IPS-20b (cell line): ENCODE measurements at regions not wholly inside any gene's neighbourhood (a gene's known extent, or its start where the extent isn't known, plus 50 kb on each side); places are given as distances from the start of the nearest gene placed in this dataset.

Source experiments
- H3K27ac ChIP-seq: one replicate; pipeline ENCODE4 v1.5.1; 2013; ENCODE audit warnings: low read length
- H3K27me3 ChIP-seq: 2 replicates; pipeline ENCODE4 v1.6.1; 2013; ENCODE audit warnings: mild to moderate bottlenecking, low read length, inconsistent platforms; ENCODE audit not compliant: insufficient read depth
- H3K36me3 ChIP-seq: 2 replicates; pipeline ENCODE4 v1.6.1; 2013; ENCODE audit warnings: low read depth, mild to moderate bottlenecking, inconsistent platforms, low read length, moderate library complexity; ENCODE audit not compliant: insufficient read depth
- H3K4me1 ChIP-seq: 2 replicates; pipeline ENCODE4 v1.6.1; 2013; ENCODE audit warnings: mild to moderate bottlenecking, control low read depth, inconsistent platforms, low read length, moderate library complexity; ENCODE audit not compliant: insufficient read depth
- H3K4me3 ChIP-seq: 2 replicates; pipeline ENCODE4 v1.5.1; 2013; ENCODE audit warnings: mild to moderate bottlenecking, low read length, inconsistent platforms
- H3K9ac ChIP-seq: 2 replicates; pipeline ENCODE4 v1.6.1; 2013; ENCODE audit warnings: low read depth, mild to moderate bottlenecking, inconsistent platforms, low read length, moderate library complexity
- H3K9me3 ChIP-seq: 2 replicates; pipeline ENCODE4 v1.6.1; 2013; ENCODE audit warnings: mild to moderate bottlenecking, low read depth, low read length, inconsistent platforms; ENCODE audit not compliant: insufficient read depth

DNA sequence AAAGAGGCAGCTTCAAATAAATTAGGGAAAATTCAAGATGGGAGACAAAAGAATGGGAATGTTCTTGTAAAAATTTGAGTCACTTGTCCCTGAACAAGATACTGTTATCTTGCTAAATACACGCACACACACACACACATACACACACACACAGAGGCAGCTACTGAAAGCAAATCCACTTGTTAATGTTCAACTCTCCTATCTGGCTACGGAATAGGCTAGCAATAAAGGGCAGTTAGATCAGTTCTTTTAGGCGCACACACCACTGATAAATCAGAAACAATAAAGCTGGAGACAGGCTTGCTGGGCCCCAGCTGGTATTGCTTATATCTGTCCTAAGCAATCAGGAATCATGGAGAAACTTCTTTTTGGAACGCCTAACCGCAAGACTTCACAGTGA lies 461.6 kb downstream of the BCL11A start:
- no peak overlapping the region for H3K4me3 ChIP-seq
- H3K27me3 ChIP-seq, result no peaks in the 10 kb centered on the region; the same call in 1 of the 2 replicates
- H3K4me1 ChIP-seq, result peaks cover 12% of the 10 kb centered on the region; the same call in 1 of the 2 replicates
- no peak overlapping the region for H3K9ac ChIP-seq
- H3K27ac ChIP-seq, result no peak overlapping the region
- no peaks in the 10 kb centered on the region for H3K36me3 ChIP-seq
- H3K9me3 ChIP-seq, result no peaks in the 10 kb centered on the region

DNA sequence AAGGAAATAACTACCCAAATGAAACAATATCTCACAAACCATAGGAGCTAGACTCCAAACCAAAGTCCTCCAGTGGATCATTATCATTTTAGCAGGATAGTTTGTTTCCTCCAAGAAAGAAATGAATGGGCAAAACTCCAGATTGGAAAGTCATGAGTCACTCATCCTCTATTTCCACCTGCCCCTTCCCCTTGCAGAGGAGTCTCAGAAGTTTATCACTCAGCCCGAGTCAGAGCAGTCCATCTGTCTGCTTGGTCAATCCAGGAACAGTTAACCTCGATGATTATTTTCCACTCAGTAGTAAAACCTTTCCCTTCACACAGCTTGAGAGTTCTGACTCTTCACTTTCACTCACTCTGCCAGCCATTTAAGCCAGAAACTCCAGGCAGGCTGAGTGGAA lies 462.2 kb downstream of the BCL11A start:
- Histone ChIP-seq H3K36me3 (no peaks in the 10 kb centered on the region), H3K9me3 (no peaks in the 10 kb centered on the region), H3K4me1 (peaks cover 12% of the 10 kb centered on the region; the same call in 1 of the 2 replicates), H3K27me3 (no peaks in the 10 kb centered on the region; the same call in 1 of the 2 replicates), H3K4me3 (no peak overlapping the region), H3K27ac (no peak overlapping the region), H3K9ac (no peak overlapping the region)

DNA sequence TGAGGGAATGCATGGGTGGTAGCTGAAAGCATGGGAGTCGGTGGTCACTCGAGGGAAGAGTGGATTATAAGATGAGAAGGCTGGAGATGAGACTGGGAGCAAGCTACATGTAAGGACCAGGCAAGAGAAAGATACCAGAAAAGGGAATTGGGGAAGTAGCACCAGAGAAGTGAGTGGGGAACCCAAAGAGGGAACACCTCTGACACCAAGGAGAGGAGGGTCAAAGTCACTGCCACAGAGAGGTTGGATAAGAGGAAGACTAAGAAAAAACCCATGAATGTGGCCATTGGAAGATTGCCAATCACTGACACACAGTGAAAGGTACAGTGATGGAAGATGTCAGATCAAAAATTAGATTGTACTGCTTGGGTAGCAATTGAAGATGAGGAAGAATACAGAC lies 473.9 kb downstream of the BCL11A start:
- no peak overlapping the region for H3K9ac ChIP-seq
- H3K27me3 ChIP-seq, result no peaks in the 10 kb centered on the region
- H3K27ac ChIP-seq, result no peak overlapping the region
- no peaks in the 10 kb centered on the region for H3K9me3 ChIP-seq
- no peaks in the 10 kb centered on the region for H3K36me3 ChIP-seq
- no peaks in the 10 kb centered on the region for H3K4me1 ChIP-seq
- no peak overlapping the region for H3K4me3 ChIP-seq

DNA sequence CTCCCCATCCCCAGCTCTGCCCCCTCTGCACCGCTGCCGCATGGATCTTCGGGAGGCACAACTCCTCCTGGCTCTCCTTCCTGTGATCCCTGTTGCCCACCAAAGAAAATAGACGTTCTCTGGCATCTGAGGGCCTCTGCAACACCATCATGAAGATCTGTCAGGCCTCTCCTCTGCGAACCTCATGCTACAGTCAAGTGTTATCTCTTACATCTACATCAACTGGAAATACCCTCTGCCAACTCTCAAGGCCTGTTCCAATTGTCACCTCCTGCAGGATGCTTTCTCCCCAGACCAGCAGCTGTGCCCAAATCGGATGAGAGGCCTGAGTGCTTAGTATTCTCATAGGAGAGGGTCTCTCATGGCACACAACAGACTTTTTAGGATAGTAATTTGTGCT lies 478.4 kb downstream of the BCL11A start:
- Histone ChIP-seq H3K36me3 (no peaks in the 10 kb centered on the region), H3K9ac (no peak overlapping the region), H3K4me1 (peaks cover 4% of the 10 kb centered on the region; the same call in 1 of the 2 replicates), H3K27ac (no peak overlapping the region), H3K27me3 (no peaks in the 10 kb centered on the region), H3K4me3 (no peak overlapping the region), H3K9me3 (no peaks in the 10 kb centered on the region)

DNA sequence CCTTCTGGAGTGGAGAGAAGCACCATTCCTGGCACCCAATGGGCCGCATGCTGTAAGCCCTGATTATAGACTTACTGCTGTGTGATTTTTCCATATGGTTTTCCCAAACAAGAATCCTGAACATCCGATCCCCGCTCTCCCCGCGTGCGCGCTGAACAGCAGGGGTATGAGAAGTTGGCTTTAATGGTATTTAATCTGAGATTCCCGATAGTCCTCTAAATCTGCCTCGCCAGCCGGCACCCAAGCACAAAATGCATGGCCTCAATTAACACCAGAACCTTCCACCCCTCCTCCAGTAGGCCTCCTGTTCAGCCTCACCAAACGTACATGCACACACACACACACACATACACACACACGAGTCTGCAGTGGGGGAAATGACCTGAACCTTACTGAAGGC lies 480.3 kb downstream of the BCL11A start:
- Histone ChIP-seq H3K4me3 (no peak overlapping the region), H3K27ac (no peak overlapping the region), H3K9me3 (no peaks in the 10 kb centered on the region), H3K27me3 (no peaks in the 10 kb centered on the region), H3K9ac (no peak overlapping the region), H3K36me3 (no peaks in the 10 kb centered on the region), H3K4me1 (peaks cover 4% of the 10 kb centered on the region; the same call in 1 of the 2 replicates)

DNA sequence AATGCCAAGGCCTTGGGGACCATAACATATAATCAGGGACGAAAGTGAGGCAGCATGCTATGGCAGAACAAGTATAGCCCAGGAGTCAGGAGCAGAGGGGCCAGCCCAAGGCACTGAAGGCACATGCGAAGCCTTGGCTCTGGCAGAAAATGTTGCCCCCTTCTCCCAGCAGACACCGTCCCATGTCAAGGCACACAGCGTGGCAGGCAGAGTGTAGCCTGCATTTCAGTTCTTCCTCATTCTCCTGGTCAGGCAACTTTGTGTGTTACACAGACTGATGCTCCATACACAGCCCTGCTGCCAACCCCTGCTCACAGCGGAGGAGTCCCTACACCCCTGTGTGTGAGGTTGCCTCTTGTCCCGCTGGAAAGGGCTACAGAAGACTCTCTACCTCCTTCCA lies 480.8 kb downstream of the BCL11A start:
- Histone ChIP-seq H3K27ac (no peak overlapping the region), H3K4me1 (peaks cover 4% of the 10 kb centered on the region; the same call in 1 of the 2 replicates), H3K9ac (no peak overlapping the region), H3K9me3 (no peaks in the 10 kb centered on the region), H3K27me3 (no peaks in the 10 kb centered on the region), H3K4me3 (no peak overlapping the region), H3K36me3 (no peaks in the 10 kb centered on the region)

DNA sequence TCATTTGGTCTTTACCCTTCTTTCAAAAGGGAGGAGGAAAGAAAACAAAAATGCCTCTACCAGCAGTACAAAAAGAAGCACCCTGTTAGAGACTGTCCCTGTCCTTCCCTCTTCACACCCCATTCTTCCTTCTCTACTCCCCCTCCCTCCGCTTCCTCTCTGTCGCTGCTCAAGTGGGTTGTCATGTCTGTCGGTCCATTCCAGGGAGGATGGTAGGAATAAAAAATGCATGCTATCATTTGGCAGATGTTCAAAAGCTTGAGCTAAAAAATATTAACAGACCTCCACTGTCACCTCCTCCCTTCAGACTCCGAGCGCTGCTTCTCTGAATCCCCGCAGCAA lies 482.0 kb downstream of the BCL11A start:
- Histone ChIP-seq H3K4me1 (peaks cover 4% of the 10 kb centered on the region; the same call in 1 of the 2 replicates), H3K9me3 (no peaks in the 10 kb centered on the region), H3K27me3 (no peaks in the 10 kb centered on the region), H3K36me3 (no peaks in the 10 kb centered on the region), H3K4me3 (no peak overlapping the region), H3K27ac (no peak overlapping the region), H3K9ac (no peak overlapping the region)

DNA sequence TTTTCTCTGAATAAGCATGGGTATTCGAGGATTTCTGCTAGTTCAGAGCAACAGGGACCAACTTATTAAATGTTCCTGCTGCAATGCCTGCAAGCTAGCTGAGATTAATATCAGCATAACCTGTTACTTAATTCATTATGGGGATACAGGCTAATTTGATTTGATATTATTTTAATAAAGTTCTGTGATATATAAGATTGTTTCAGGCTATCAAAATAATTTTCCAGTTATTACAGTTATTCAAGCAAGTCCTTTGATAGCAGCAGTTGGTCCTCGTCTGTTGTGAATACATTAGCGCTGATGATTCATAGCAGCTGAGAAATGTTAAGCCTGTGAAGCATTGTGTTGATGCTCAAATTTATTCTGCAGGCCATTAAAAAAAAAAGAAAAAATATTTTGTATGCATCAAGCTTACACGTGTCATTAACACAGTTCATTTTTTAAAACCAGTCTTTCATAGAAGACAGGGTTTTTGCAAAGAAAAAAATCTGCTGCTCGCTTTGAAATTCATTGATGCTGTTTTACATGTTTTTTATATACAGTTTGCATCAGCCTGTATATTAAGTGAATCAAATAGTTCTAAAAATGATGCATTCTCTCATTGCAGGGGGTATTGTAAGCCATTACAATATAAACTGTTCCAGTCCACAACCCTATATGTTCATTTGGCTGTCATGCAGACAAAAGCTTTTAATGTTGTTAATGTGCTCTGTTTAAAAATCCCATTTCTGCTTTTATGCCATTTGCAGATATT lies 482.5 kb downstream of the BCL11A start:
- H3K27ac ChIP-seq, result no peak overlapping the region
- no peaks in the 10 kb centered on the region for H3K9me3 ChIP-seq
- H3K9ac ChIP-seq, result no peak overlapping the region
- H3K4me3 ChIP-seq, result no peak overlapping the region
- H3K4me1 ChIP-seq, result peaks cover 4% of the 10 kb centered on the region; the same call in 1 of the 2 replicates
- H3K27me3 ChIP-seq, result no peaks in the 10 kb centered on the region
- no peaks in the 10 kb centered on the region for H3K36me3 ChIP-seq

DNA sequence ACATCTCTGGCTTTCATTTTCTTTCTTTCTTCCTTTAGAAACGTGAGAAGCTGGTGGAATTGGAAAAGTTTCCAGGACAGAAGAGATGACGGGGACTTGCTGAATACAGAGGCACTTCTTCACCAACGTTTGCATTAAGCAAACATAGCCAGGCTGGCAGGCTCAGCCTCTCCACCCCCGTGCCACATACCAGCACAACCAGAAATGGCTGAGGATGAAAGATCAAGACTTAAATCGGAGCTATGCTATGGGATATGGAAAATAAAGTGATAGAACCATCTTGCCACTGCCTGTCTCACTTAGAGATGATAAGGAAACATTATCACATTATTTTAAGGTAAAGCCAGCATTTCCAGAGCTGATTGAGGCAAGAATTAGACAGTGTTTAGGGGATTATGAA lies 483.3 kb downstream of the BCL11A start:
- Histone ChIP-seq H3K9ac (no peak overlapping the region), H3K27me3 (no peaks in the 10 kb centered on the region), H3K36me3 (no peaks in the 10 kb centered on the region), H3K4me3 (no peak overlapping the region), H3K4me1 (peaks cover 4% of the 10 kb centered on the region; the same call in 1 of the 2 replicates), H3K27ac (no peak overlapping the region), H3K9me3 (no peaks in the 10 kb centered on the region)

DNA sequence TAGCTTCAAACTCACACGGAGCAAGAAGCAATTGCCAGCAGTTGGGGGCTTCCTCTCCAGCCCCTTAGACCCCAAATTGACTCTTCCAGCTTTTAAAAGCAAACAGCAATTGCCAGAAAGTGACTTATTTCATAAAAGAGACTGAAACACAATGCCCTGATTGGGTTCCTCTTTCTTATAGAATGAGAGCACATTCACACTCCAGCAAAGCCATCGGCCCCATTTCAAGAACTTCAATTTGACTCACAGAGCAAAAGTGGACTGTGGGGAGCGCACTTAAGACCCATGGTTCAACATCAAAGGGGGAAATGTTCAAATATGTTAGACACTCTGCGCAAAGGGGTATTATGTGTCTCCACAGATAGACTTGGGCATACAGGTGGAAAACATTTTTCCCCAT lies 484.7 kb downstream of the BCL11A start:
- H3K9me3 ChIP-seq, result no peaks in the 10 kb centered on the region
- H3K9ac ChIP-seq, result no peak overlapping the region
- no peak overlapping the region for H3K4me3 ChIP-seq
- H3K36me3 ChIP-seq, result no peaks in the 10 kb centered on the region
- no peak overlapping the region for H3K27ac ChIP-seq
- no peaks in the 10 kb centered on the region for H3K27me3 ChIP-seq
- peaks cover 4% of the 10 kb centered on the region; the same call in 1 of the 2 replicates for H3K4me1 ChIP-seq

DNA sequence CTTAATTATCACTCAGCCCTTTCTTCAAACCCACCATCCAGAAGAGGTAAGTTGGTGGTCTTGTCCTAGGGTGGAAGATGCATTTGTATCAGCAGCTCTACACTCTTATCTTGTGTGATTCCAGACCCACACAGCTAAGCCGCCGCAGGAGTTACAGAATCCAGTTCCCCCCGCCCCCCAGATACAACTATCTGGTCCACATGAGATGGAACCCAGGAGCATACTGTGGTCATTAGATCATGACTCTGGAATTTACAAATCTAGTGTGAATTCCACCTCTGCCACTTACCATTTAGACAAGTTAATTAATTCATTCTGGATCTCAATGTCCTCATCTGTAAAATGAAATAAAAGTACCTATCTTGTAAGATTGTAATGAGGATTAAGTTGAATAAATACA lies 486.4 kb downstream of the BCL11A start:
- no peak overlapping the region for H3K9ac ChIP-seq
- H3K9me3 ChIP-seq, result no peaks in the 10 kb centered on the region
- no peak overlapping the region for H3K27ac ChIP-seq
- H3K36me3 ChIP-seq, result no peaks in the 10 kb centered on the region
- H3K27me3 ChIP-seq, result no peaks in the 10 kb centered on the region
- H3K4me3 ChIP-seq, result no peak overlapping the region
- H3K4me1 ChIP-seq, result peaks cover 4% of the 10 kb centered on the region; the same call in 1 of the 2 replicates

DNA sequence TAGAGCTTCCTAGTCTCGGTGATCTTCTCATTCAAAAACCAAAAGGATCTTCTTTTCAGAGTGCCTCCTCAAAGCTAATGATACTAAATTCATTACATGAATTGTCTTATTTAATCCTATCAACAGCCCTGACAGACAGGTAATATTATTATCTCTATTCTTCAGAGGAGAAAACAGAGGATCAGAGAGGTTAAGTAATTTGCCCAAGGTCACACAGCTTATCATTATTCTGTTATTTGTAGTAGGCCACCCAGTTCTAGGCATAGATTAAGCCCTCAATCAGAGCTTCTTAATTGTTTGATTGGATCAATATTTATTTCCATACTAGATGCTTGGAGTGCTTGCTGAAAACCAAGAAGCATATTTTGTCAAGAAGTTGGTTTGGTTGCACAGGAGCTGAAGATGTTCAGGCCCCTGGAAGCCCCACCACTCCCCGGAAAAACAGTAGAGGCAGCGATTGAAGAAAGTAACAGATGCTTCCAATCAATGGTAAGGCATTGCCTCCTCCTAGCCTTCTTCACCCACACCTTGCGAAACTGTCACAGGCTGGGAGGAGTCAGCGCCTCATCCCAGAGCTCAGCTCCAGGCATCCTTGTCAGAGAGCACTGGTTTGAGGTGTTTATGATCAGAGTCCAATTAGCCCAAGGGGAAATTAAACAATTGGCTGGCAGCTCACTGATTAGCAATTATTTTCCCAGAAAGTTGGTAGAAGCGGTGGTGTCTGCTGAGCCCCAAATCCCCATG lies 487.2 kb downstream of the BCL11A start:
- no peak overlapping the region for H3K27ac ChIP-seq
- no peak overlapping the region for H3K4me3 ChIP-seq
- no peaks in the 10 kb centered on the region for H3K9me3 ChIP-seq
- no peaks in the 10 kb centered on the region for H3K36me3 ChIP-seq
- H3K27me3 ChIP-seq, result no peaks in the 10 kb centered on the region
- H3K4me1 ChIP-seq, result peaks cover 4% of the 10 kb centered on the region; the same call in 1 of the 2 replicates
- H3K9ac ChIP-seq, result no peak overlapping the region
